Activated naive CD4-positive, alpha-beta T cell treated with anti-CD3 and anti-CD28 coated beads, Interleukin-2, amount 50 U/mL, for 72 hours (primary cell): ENCODE measurements at regions not wholly inside any gene's neighbourhood (a gene's known extent, or its start where the extent isn't known, plus 50 kb on each side); places are given as distances from the start of the nearest gene placed in this dataset.
"Not testable (repeated sequence)": the region's sequence is repeated elsewhere in the genome, so short reads cannot be mapped to it uniquely, and the experiment has no call there.

Source experiments
- ATAC-seq, 2 donors: fragments of 150-1000 bp; cut with Tn5 transposase; 2 replicates each; pipeline ENCODE4 v1.10.0; 2021; ENCODE audit warnings: mild to moderate bottlenecking in 2 of 2, moderate library complexity in 2 of 2
- DNase-seq, 2 donors: peaks; one replicate each; pipeline ENCODE4 v3.0.0; 2021 to 2022; ENCODE audit warnings: low spot score in 2 of 2
- H3K27ac Mint-ChIP-seq, 2 donors: one replicate each; pipeline ENCODE4 v1.8.0; 2022; ENCODE audit warnings: mild to moderate bottlenecking in 2 of 2, mixed read lengths in 2 of 2
- H3K36me3 Mint-ChIP-seq, 2 donors: one replicate each; pipeline ENCODE4 v1.8.0; 2022; ENCODE audit warnings: mixed read lengths in 2 of 2
- H3K9me3 Mint-ChIP-seq, 2 donors: one replicate each; pipeline ENCODE4 v1.8.0; 2022; ENCODE audit warnings: mixed read lengths in 2 of 2

GRCh38 chr5:159564031-159564430 is 233.7 kb upstream of the IL12B start:
- DNase-seq: no peak
- no peak overlapping the region for H3K27ac Mint-ChIP-seq
- H3K9me3 Mint-ChIP-seq: no peaks in the 10 kb centered on the region
- no peak for ATAC-seq
- no peaks in the 10 kb centered on the region for H3K36me3 Mint-ChIP-seq

DNA sequence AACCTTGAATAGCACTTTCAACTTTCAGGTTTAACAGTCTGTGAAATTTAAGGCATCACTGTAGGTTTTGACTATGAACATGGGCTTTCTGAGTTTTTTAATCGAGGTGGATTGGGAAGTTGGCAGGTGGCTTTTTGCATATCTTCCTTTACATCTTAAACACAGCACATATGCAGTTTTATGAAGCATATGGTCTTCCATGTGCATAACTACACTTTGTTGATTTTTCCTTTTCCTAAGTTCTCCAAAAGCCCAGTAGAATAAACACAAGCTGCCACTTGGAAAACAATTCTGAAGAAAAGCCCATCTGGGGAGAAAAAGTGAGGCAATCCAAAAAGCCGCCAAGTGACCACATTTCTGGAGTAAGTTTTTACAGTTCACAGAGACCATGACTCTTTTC is 236.5 kb upstream of the IL12B start:
- DNase-seq: no peak
- no peak for ATAC-seq
- Mint-ChIP-seq H3K27ac (no peak overlapping the region), H3K36me3 (no peaks in the 10 kb centered on the region), H3K9me3 (no peaks in the 10 kb centered on the region)

GRCh38 chr5:159567461-159567860 is 237.2 kb upstream of the IL12B start:
- no peaks in the 10 kb centered on the region for H3K9me3 Mint-ChIP-seq

GRCh38 chr5:159571501-159572244 is 241.4 kb upstream of the IL12B start:
- ATAC-seq (no peak), DNase-seq (no peak)
- Mint-ChIP-seq H3K9me3 (no peaks in the 10 kb centered on the region), H3K27ac (no peak overlapping the region), H3K36me3 (no peaks in the 10 kb centered on the region)

More at GRCh38 chr5:159567461-159567860, 237.2 kb upstream of the IL12B start:
- ATAC-seq (no peak), DNase-seq (no peak)
- no peaks in the 10 kb centered on the region for H3K36me3 Mint-ChIP-seq
- H3K27ac Mint-ChIP-seq: no peak overlapping the region

GRCh38 chr5:159576902-159577301 is 246.6 kb upstream of the IL12B start:
- no peak for DNase-seq
- Mint-ChIP-seq H3K9me3 (no peaks in the 10 kb centered on the region), H3K36me3 (no peaks in the 10 kb centered on the region), H3K27ac (no peak overlapping the region)
- no peak for ATAC-seq

- ATAC-seq: no peak
- DNase-seq: no peak
- Mint-ChIP-seq H3K9me3 (peaks cover 0 to 3% of the 10 kb centered on the region in 2 donors), H3K27ac (no peak overlapping the region), H3K36me3 (peaks cover 0 to 5% of the 10 kb centered on the region in 2 donors)
These were observed 251.4 kb upstream of the IL12B start for GRCh38 chr5:159581502-159582249.

- DNase-seq (no peak), ATAC-seq (no peak)
- Mint-ChIP-seq H3K27ac (no peak overlapping the region), H3K9me3 (peaks cover 0 to 3% of the 10 kb centered on the region in 2 donors), H3K36me3 (peaks cover 0 to 5% of the 10 kb centered on the region in 2 donors)
These were observed 252.7 kb upstream of the IL12B start for GRCh38 chr5:159582756-159583541.

- Mint-ChIP-seq H3K27ac (no peak overlapping the region), H3K9me3 (peaks cover 0 to 3% of the 10 kb centered on the region in 2 donors), H3K36me3 (peaks cover 0 to 5% of the 10 kb centered on the region in 2 donors)
- DNase-seq: no peak
- ATAC-seq: no peak
These were observed 256.6 kb upstream of the IL12B start for GRCh38 chr5:159586921-159587320.

DNA sequence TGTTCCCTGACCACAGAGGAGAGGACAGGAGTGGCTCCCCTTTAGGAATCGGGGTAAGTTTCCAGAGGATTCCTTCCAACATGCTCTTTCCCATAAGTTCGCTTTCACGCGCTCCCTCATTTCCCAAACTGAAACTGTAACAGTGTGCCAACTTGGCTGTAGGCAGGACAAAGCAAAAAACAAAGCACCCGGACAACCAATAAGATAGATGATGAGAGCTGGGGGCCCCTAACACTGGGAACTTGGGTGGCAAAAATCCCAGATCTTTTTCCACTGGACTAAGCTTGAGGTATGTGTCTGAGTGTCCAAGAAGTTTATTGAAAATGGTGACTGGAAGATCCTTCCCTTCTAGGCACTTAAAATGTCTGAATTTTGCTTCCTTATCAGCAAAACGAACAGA is 258.7 kb upstream of the IL12B start:
- Mint-ChIP-seq H3K36me3 (no peaks in the 10 kb centered on the region), H3K9me3 (no peaks in the 10 kb centered on the region), H3K27ac (no peak overlapping the region)
- ATAC-seq (no peak), DNase-seq (no peak)

- no peak overlapping the region for H3K27ac Mint-ChIP-seq
- ATAC-seq (no peak), DNase-seq (no peak)
- H3K9me3 Mint-ChIP-seq: peaks cover 22% of the 10 kb centered on the region in 2 donors
- peaks cover 13 to 26% of the 10 kb centered on the region in 2 donors for H3K36me3 Mint-ChIP-seq
These were observed 263.3 kb upstream of the IL12B start for GRCh38 chr5:159593518-159594073.

DNA sequence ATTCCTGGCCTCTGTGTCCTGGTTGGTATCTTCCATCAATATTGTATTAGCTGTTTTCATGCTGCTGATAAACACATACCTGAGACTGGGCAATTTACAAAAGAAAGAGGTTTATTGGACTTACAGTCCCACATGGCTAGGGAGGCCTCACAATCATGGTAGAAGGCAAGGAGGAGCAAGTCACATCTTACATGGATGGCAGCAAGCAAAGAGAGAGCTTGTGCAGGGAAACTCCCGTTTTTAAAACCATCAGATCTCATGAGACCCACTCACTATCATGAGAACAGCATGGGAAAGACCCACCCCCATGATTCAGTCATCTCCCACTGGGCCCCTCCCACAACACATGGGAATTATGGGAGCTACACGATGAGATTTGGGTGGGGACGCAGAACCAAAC is 265.3 kb upstream of the IL12B start:
- ATAC-seq: not testable (repeated sequence)
- H3K9me3 Mint-ChIP-seq: peaks cover 24 to 26% of the 10 kb centered on the region in 2 donors

GRCh38 chr5:159601216-159601615 is 270.9 kb upstream of the IL12B start:
- DNase-seq: no peak
- Mint-ChIP-seq H3K27ac (no peak overlapping the region), H3K9me3 (peaks cover 21 to 29% of the 10 kb centered on the region in 2 donors), H3K36me3 (peaks cover 18 to 24% of the 10 kb centered on the region in 2 donors)
- no peak for ATAC-seq

More for the DNA sequence above, 265.3 kb upstream of the IL12B start:
- H3K27ac Mint-ChIP-seq, DNase-seq: not testable (repeated sequence)
- H3K36me3 Mint-ChIP-seq: peaks cover 13 to 26% of the 10 kb centered on the region in 2 donors

- Mint-ChIP-seq H3K27ac (no peak overlapping the region), H3K9me3 (peaks cover 17 to 23% of the 10 kb centered on the region in 2 donors), H3K36me3 (peaks cover 12 to 18% of the 10 kb centered on the region in 2 donors)
- no peak for DNase-seq
- ATAC-seq: no peak
These were observed 272.1 kb upstream of the IL12B start for GRCh38 chr5:159602434-159602833.

GRCh38 chr5:159605585-159605984 is 275.3 kb upstream of the IL12B start:
- ATAC-seq (no peak), DNase-seq (no peak)
- Mint-ChIP-seq H3K9me3 (peaks cover 8 to 17% of the 10 kb centered on the region in 2 donors), H3K27ac (no peak overlapping the region), H3K36me3 (peaks cover 6 to 12% of the 10 kb centered on the region in 2 donors)

GRCh38 chr5:159609359-159609758 is 279.1 kb upstream of the IL12B start:
- Mint-ChIP-seq H3K9me3 (peaks cover 0 to 3% of the 10 kb centered on the region in 2 donors), H3K27ac (no peak overlapping the region), H3K36me3 (no peaks in the 10 kb centered on the region)
- DNase-seq: no peak
- no peak for ATAC-seq

- peaks cover 0 to 3% of the 10 kb centered on the region in 2 donors for H3K9me3 Mint-ChIP-seq
- DNase-seq: no peak
- H3K27ac Mint-ChIP-seq: no peak overlapping the region
- ATAC-seq: no peak
- H3K36me3 Mint-ChIP-seq: no peaks in the 10 kb centered on the region
These were observed 280.8 kb upstream of the IL12B start for GRCh38 chr5:159610966-159611579.
